IMR-90 (cell line): ENCODE measurements at regions not wholly inside any gene's neighbourhood (a gene's known extent, or its start where the extent isn't known, plus 50 kb on each side); places are given as distances from the start of the nearest gene placed in this dataset.

Experiments
- ATAC-seq: fragments of 200-7000 bp; cut with Tn5 transposase; 2 replicates; pipeline ENCODE4 v1.9.1; 2020; ENCODE audit warnings: low read depth, mild to moderate bottlenecking, moderate library complexity
- BruUV-seq: library from RNA; stranded (reverse); fragments of 400-500 nt; replicated peaks from 2 replicates; lab custom pipeline; 2021; lab: Mats Ljungman, UMichigan
- CTCF ChIA-PET: fragments of 300-600 bp; formaldehyde crosslinking; extraction: SDS; loops from one replicate; lab custom pipeline; 2021; ENCODE audit warnings: antibody characterized with exemption; lab: Yijun Ruan, JAX
- POLR2A ChIA-PET: fragments of 300-600 bp; sonication (Branson Sonifier 250); formaldehyde crosslinking; loops from one replicate; lab custom pipeline; 2022; ENCODE audit warnings: antibody characterized with exemption; ENCODE audit not compliant: unreplicated experiment; lab: Charles Lee
- DNase-seq: peaks from one replicate; pipeline ENCODE4 v3.0.0; 2013
- H2AFZ ChIP-seq: replicated peaks from 2 replicates; pipeline ENCODE3; 2013; ENCODE audit warnings: low read length, mild to moderate bottlenecking; ENCODE audit not compliant: poor library complexity
- H2AK5ac ChIP-seq: 2 replicates; pipeline ENCODE4 v1.6.1; 2013; ENCODE audit warnings: low read depth, low read length, inconsistent platforms
- H2AK9ac ChIP-seq: replicated peaks from 2 replicates; pipeline ENCODE3; 2013; ENCODE audit warnings: mild to moderate bottlenecking, low read depth, low read length, moderate library complexity; ENCODE audit not compliant: poor library complexity
- H2BK120ac ChIP-seq: 2 replicates; pipeline ENCODE4 v1.6.1; 2013; ENCODE audit warnings: low read depth, low read length, inconsistent platforms
- H2BK15ac ChIP-seq: 3 replicates; pipeline ENCODE4 v1.6.1; 2013; ENCODE audit warnings: low read depth, low read length, inconsistent platforms
- H2BK20ac ChIP-seq: 2 replicates; pipeline ENCODE4 v1.6.1; 2013; ENCODE audit warnings: low read depth, mild to moderate bottlenecking, inconsistent platforms, low read length, moderate library complexity
- H2BK5ac ChIP-seq: 2 replicates; pipeline ENCODE4 v1.6.1; 2013; ENCODE audit warnings: mild to moderate bottlenecking, low read depth, low read length, inconsistent platforms; ENCODE audit not compliant: poor library complexity, severe bottlenecking
- H3K14ac ChIP-seq: replicated peaks from 2 replicates; pipeline ENCODE4 v1.6.1; 2013; ENCODE audit warnings: low read depth, low read length, inconsistent platforms
- H3K18ac ChIP-seq: 2 replicates; pipeline ENCODE4 v1.6.1; 2013; ENCODE audit warnings: low read depth, low read length, control low read depth
- H3K23ac ChIP-seq: 2 replicates; pipeline ENCODE4 v1.6.1; 2013; ENCODE audit warnings: low read depth, low read length, inconsistent platforms
- H3K27ac ChIP-seq: 2 replicates; pipeline ENCODE4 v1.5.1; 2013; ENCODE audit warnings: mild to moderate bottlenecking, control low read depth, low read length; ENCODE audit not compliant: insufficient read depth
- H3K27me3 ChIP-seq: 2 replicates; pipeline ENCODE4 v1.6.1; 2013; ENCODE audit warnings: low read length; ENCODE audit not compliant: control insufficient read depth, insufficient read depth
- H3K36me3 ChIP-seq: 2 replicates; pipeline ENCODE4 v1.6.1; 2013; ENCODE audit warnings: low read length, mixed read lengths; ENCODE audit not compliant: control insufficient read depth, insufficient read depth
- H3K4ac ChIP-seq: 2 replicates; pipeline ENCODE4 v1.6.1; 2013; ENCODE audit warnings: low read depth, low read length, inconsistent platforms
- H3K4me1 ChIP-seq: 2 replicates; pipeline ENCODE4 v1.6.1; 2013; ENCODE audit warnings: low read length, mixed read lengths; ENCODE audit not compliant: control insufficient read depth, insufficient read depth
- H3K4me2 ChIP-seq: 2 replicates; pipeline ENCODE4 v1.6.1; 2013; ENCODE audit warnings: low read depth, mild to moderate bottlenecking, control low read depth, low read length, moderate library complexity
- H3K4me3 ChIP-seq: 2 replicates; pipeline ENCODE4 v1.5.1; 2013; ENCODE audit warnings: low read depth, mild to moderate bottlenecking, control low read depth, low read length, moderate library complexity; ENCODE audit not compliant: insufficient read depth
- H3K56ac ChIP-seq: 2 replicates; pipeline ENCODE4 v1.6.1; 2013; ENCODE audit warnings: low read length, inconsistent platforms; ENCODE audit not compliant: insufficient read depth; ENCODE audit errors: extremely low read depth
- H3K79me1 ChIP-seq, 2 experiments: 2 replicates each; pipeline ENCODE4 v1.6.1; 2013; ENCODE audit warnings: low read length in 2 of 2, inconsistent platforms in 1 of 2, low read depth in 1 of 2
- H3K9ac ChIP-seq: 2 replicates; pipeline ENCODE4 v1.6.1; 2013; ENCODE audit warnings: low read depth, low read length, control low read depth
- H3K9me1 ChIP-seq: 2 replicates; pipeline ENCODE4 v1.6.1; 2013; ENCODE audit warnings: low read length, inconsistent platforms; ENCODE audit not compliant: insufficient read depth
- H3K9me3 ChIP-seq: 2 replicates; pipeline ENCODE4 v1.6.1; 2013; ENCODE audit warnings: low read length; ENCODE audit not compliant: control insufficient read depth, insufficient read depth
- H4K20me1 ChIP-seq: 2 replicates; pipeline ENCODE4 v1.6.1; 2013; ENCODE audit warnings: low read length, inconsistent platforms; ENCODE audit not compliant: insufficient read depth
- H4K5ac ChIP-seq: 2 replicates; pipeline ENCODE4 v1.6.1; 2013; ENCODE audit warnings: mild to moderate bottlenecking, low read depth, low read length, control low read depth
- H4K8ac ChIP-seq, 2 experiments: 2 replicates each; pipeline ENCODE4 v1.6.1; 2013; ENCODE audit warnings: low read depth in 2 of 2, low read length in 2 of 2, control low read depth in 1 of 2, inconsistent platforms in 1 of 2
- H4K91ac ChIP-seq: 2 replicates; pipeline ENCODE4 v1.6.1; 2013; ENCODE audit warnings: low read depth, low read length, inconsistent platforms; ENCODE audit not compliant: insufficient read depth
- BHLHE40 ChIP-seq: fragments of 150-350 bp; IDR thresholded peaks from 2 replicates; pipeline ENCODE4 v1.6.1; 2016; ENCODE audit warnings: mild to moderate bottlenecking, low read depth, low read length
- CEBPB ChIP-seq: IDR thresholded peaks from 2 replicates; pipeline ENCODE4 v1.6.1; 2012; ENCODE audit warnings: low read depth, low read length, improper control_type of control experiment
- CTCF ChIP-seq: conservative IDR thresholded peaks from 2 replicates; pipeline ENCODE4 v1.5.1; 2012; ENCODE audit warnings: mild to moderate bottlenecking, low read depth, low read length, improper control_type of control experiment
- ELK1 ChIP-seq: fragments of 150-350 bp; IDR thresholded peaks from 2 replicates; pipeline ENCODE4 v1.6.1; 2016; ENCODE audit warnings: low read depth, mild to moderate bottlenecking, low read length, moderate library complexity, borderline replicate concordance
- FOS ChIP-seq: fragments of 150-350 bp; IDR thresholded peaks from 2 replicates; pipeline ENCODE4 v1.6.1; 2016; ENCODE audit warnings: low read depth, low read length
- MAFK ChIP-seq: IDR thresholded peaks from 2 replicates; pipeline ENCODE4 v1.6.1; 2012; ENCODE audit warnings: low read depth, low read length, improper control_type of control experiment
- MAZ ChIP-seq: IDR thresholded peaks from 2 replicates; pipeline ENCODE4 v1.6.1; 2012; ENCODE audit warnings: low read depth, mild to moderate bottlenecking, low read length, improper control_type of control experiment, moderate library complexity, borderline replicate concordance
- NFE2L2 ChIP-seq: fragments of 150-350 bp; IDR thresholded peaks from 2 replicates; pipeline ENCODE4 v1.6.1; 2016; ENCODE audit warnings: low read depth, mild to moderate bottlenecking, low read length
- POLR2A ChIP-seq: IDR thresholded peaks from 2 replicates; pipeline ENCODE4 v1.6.1; 2012; ENCODE audit warnings: mild to moderate bottlenecking, low read depth, low read length
- RAD21 ChIP-seq: IDR thresholded peaks from 2 replicates; pipeline ENCODE4 v1.6.1; 2012; ENCODE audit warnings: low read length, improper control_type of control experiment
- RCOR1 ChIP-seq: IDR thresholded peaks from 2 replicates; pipeline ENCODE4 v1.6.1; 2012; ENCODE audit warnings: mild to moderate bottlenecking, low read length, improper control_type of control experiment; ENCODE audit not compliant: insufficient replicate concordance
- RFX5 ChIP-seq: IDR thresholded peaks from 2 replicates; pipeline ENCODE4 v1.8.0; 2012; ENCODE audit warnings: low read depth, mild to moderate bottlenecking, low read length, moderate library complexity
- SMC3 ChIP-seq: fragments of 150-350 bp; IDR thresholded peaks from 2 replicates; pipeline ENCODE4 v1.6.1; 2016; ENCODE audit warnings: low read depth, mild to moderate bottlenecking, antibody characterized with exemption, low read length, moderate library complexity
- USF2 ChIP-seq: fragments of 150-350 bp; IDR thresholded peaks from 2 replicates; pipeline ENCODE4 v1.6.1; 2017; ENCODE audit warnings: mild to moderate bottlenecking, antibody characterized with exemption, low read length, low read depth
- WGBS, 2 experiments: methylation state at CpG; one replicate each; pipeline versions ENCODE4 v1.1.5 to v1.1.7; 2013; ENCODE audit warnings: missing lambda C conversion rate in 2 of 2; ENCODE audit not compliant: insufficient read length in 1 of 2; ENCODE audit errors: extremely low coverage in 2 of 2; 5-methylcytosine and 5-hydroxymethylcytosine counted together
- dilution Hi-C: fragments of 300-500 bp; cut with HindIII; formaldehyde crosslinking; loops from one replicate; pipeline ENCODE4 v1.14.3; 2018; ENCODE audit warnings: low sequenced_read_pairs; ENCODE audit not compliant: unreplicated experiment
- in situ Hi-C: fragments of 300-500 bp; cut with MboI; formaldehyde crosslinking; loops from 3 replicates; pipeline ENCODE4 v1.14.3; 2019; ENCODE audit warnings: low sequenced_read_pairs, inconsistent platforms, mixed read lengths
- intact Hi-C: fragments of 100-400 bp; cut with micrococcal nuclease; formaldehyde crosslinking; loops from 2 replicates; pipeline ENCODE4 v1.10.0; 2022

GRCh38 chr6:1126036-1126435, 185.9 kb upstream of the FOXQ1 start:
- H3K56ac ChIP-seq = no peak overlapping the region
- no peak overlapping the region for H3K23ac ChIP-seq
- H4K91ac ChIP-seq = no peak overlapping the region
- no peak overlapping the region for H2BK20ac ChIP-seq
- no peak overlapping the region for H2AK9ac ChIP-seq
- H2BK15ac ChIP-seq = no peak overlapping the region
- H2AK5ac ChIP-seq = no peak overlapping the region
- ATAC-seq (no peak), DNase-seq (no peak)
- H3K9me3 ChIP-seq = no peaks in the 10 kb centered on the region
- H3K14ac ChIP-seq = no peak overlapping the region
- H3K9me1 ChIP-seq = no peaks in the 10 kb centered on the region
- ChIA-PET CTCF (no interaction called here), POLR2A (no interaction called here)
- no TSS peak for BruUV-seq
- no peak overlapping the region for H4K5ac ChIP-seq
- H3K9ac ChIP-seq = no peak overlapping the region
- no peak overlapping the region for H3K4me2 ChIP-seq
- H3K27ac ChIP-seq = no peak overlapping the region
- no peaks in the 10 kb centered on the region for H3K36me3 ChIP-seq
- H3K4me3 ChIP-seq = no peak overlapping the region
- H2BK120ac ChIP-seq = no peak overlapping the region
- H3K27me3 ChIP-seq = peaks cover 6% of the 10 kb centered on the region
- no peak overlapping the region for H2BK5ac ChIP-seq
- H2AFZ ChIP-seq = no peak overlapping the region
- no peak for TF ChIP-seq CEBPB
- no peak for TF ChIP-seq CTCF
- no peak for TF ChIP-seq ELK1
- no peak for TF ChIP-seq BHLHE40
- TF ChIP-seq MAFK = no peak
- TF ChIP-seq FOS = no peak
- TF ChIP-seq SMC3 = no peak
- no peak for TF ChIP-seq MAZ
- TF ChIP-seq USF2 = no peak
- no peak for TF ChIP-seq RAD21
- no peak for TF ChIP-seq RFX5
- no peak for TF ChIP-seq NFE2L2
- no peak for TF ChIP-seq POLR2A
- no peak for TF ChIP-seq RCOR1
- no peaks in the 10 kb centered on the region for H4K20me1 ChIP-seq
- no peaks in the 10 kb centered on the region for H3K79me1 ChIP-seq
- in situ Hi-C loops (no loop called here), dilution Hi-C loops (no loop called here), intact Hi-C loops (no loop called here)
- no peak overlapping the region for H3K18ac ChIP-seq
- no peak overlapping the region for H3K4ac ChIP-seq
- no CpG with 5 or more reads among the region's 7 CpGs for WGBS, 2 experiments
- H4K8ac ChIP-seq = no peak overlapping the region
- H3K4me1 ChIP-seq = no peaks in the 10 kb centered on the region; the same call in 1 of the 2 replicates
